CD4-positive, alpha-beta T cell treated with Interleukin-17A for 4 hours (primary cell): ENCODE measurements at regions not wholly inside any gene's neighbourhood (a gene's known extent, or its start where the extent isn't known, plus 50 kb on each side); places are given as distances from the start of the nearest gene placed in this dataset.
"Not testable (repeated sequence)": the region's sequence is repeated elsewhere in the genome, so short reads cannot be mapped to it uniquely, and the experiment has no call there.

ENCODE experiments used
- DNase-seq: peaks from one replicate; pipeline ENCODE4 v3.0.0-alpha.2; 2020; ENCODE audit warnings: mixed read lengths

- no peak for DNase-seq
These were observed 79.8 kb downstream of the ZNF92 start for GRCh38 chr7:65453341-65454030.

- no peak for DNase-seq
These were observed 80.8 kb downstream of the ZNF92 start for GRCh38 chr7:65454469-65454868.

- not testable (repeated sequence) for DNase-seq
These were observed 81.4 kb downstream of the ZNF92 start for GRCh38 chr7:65455050-65455449.

GRCh38 chr7:65457705-65458104 is 84.0 kb downstream of the ZNF92 start:
- no peak for DNase-seq

GRCh38 chr7:65459438-65459837 is 85.8 kb downstream of the ZNF92 start:
- no peak for DNase-seq

- DNase-seq: no peak
These were observed 88.6 kb downstream of the ZNF92 start for GRCh38 chr7:65462148-65462716.

GRCh38 chr7:65463184-65463583 is 89.5 kb downstream of the ZNF92 start:
- DNase-seq: no peak

- DNase-seq: not testable (repeated sequence)
These were observed 96.4 kb downstream of the ZNF92 start for GRCh38 chr7:65469919-65470558.

- DNase-seq: no peak
These were observed 97.9 kb downstream of the ZNF92 start for GRCh38 chr7:65471587-65471986.

- no peak for DNase-seq
These were observed 101.5 kb downstream of the ZNF92 start for GRCh38 chr7:65475040-65475726.

- peak; percentile 34 for DNase-seq
These were observed 102.2 kb downstream of the ZNF92 start for GRCh38 chr7:65475734-65476319.

- no peak for DNase-seq
These were observed 103.7 kb downstream of the ZNF92 start for GRCh38 chr7:65477326-65477725.

- no peak for DNase-seq
These were observed 115.7 kb downstream of the ZNF92 start for GRCh38 chr7:65489260-65489767.

- not testable (repeated sequence) for DNase-seq
These were observed 123.0 kb downstream of the ZNF92 start for GRCh38 chr7:65496697-65497096.

GRCh38 chr7:65503434-65504152 is 129.9 kb downstream of the ZNF92 start:
- DNase-seq: no peak

GRCh38 chr7:65504504-65505319 is 131.1 kb downstream of the ZNF92 start:
- DNase-seq: not testable (repeated sequence)

- DNase-seq: not testable (repeated sequence)
These were observed 131.6 kb downstream of the ZNF92 start for GRCh38 chr7:65505320-65505633.

- peak; percentile 1 for DNase-seq
These were observed 135.1 kb downstream of the ZNF92 start for GRCh38 chr7:65508581-65509367.

- peak; percentile 12 for DNase-seq
These were observed 135.9 kb downstream of the ZNF92 start for GRCh38 chr7:65509368-65510186.

GRCh38 chr7:65510187-65510538 is 136.5 kb downstream of the ZNF92 start:
- not testable (repeated sequence) for DNase-seq
